ENCODE measurements at regions not wholly inside any gene's neighbourhood (a gene's known extent, or its start where the extent isn't known, plus 50 kb on each side); places are given as distances from the start of the nearest gene placed in this dataset.
"Not testable (repeated sequence)": the region's sequence is repeated elsewhere in the genome, so short reads cannot be mapped to it uniquely, and the experiment has no call there.

GRCh38 chr12:4154672-4155225 lies 118.8 kb upstream of the CCND2 start:
- no peak for DNase-seq

GRCh38 chr12:4153343-4153892 lies 120.1 kb upstream of the CCND2 start:
- no peak for DNase-seq

DNA sequence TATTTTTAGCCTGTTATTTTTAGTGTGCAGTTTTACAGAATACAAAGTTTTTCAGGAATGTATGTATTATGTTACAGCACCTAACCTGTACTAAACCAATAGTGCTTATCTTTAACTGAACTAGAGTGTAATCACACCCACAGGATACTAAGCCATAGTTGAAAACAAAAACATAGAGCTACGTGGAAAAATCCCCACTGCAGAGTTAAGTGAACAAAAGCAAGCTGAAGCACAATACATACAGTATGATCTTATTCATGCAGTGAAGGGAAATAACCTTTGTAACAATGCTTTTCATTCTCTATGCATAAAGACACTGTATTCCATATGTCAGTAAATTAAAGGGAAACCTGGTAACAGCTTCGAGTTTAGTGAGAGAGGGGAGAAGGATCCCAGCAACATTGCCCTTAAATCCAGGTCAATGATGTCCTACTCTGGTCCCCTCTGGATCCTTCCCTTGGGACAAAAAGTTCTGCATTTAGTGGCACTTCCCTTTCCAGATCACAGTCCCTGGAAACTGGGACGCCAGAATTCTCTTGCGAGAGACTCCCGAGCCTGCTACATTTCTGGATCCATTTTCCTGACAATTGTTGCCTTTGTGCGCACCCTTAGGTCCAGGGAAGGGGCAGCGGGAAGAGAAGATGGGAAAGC lies 121.3 kb upstream of the CCND2 start:
- DNase-seq = no peak

GRCh38 chr12:4151362-4152121 lies 122.0 kb upstream of the CCND2 start:
- DNase-seq = no peak

GRCh38 chr12:4150355-4150754 lies 123.2 kb upstream of the CCND2 start:
- not testable (repeated sequence) for DNase-seq

GRCh38 chr12:4148418-4149056 lies 125.0 kb upstream of the CCND2 start:
- no peak for DNase-seq

DNA sequence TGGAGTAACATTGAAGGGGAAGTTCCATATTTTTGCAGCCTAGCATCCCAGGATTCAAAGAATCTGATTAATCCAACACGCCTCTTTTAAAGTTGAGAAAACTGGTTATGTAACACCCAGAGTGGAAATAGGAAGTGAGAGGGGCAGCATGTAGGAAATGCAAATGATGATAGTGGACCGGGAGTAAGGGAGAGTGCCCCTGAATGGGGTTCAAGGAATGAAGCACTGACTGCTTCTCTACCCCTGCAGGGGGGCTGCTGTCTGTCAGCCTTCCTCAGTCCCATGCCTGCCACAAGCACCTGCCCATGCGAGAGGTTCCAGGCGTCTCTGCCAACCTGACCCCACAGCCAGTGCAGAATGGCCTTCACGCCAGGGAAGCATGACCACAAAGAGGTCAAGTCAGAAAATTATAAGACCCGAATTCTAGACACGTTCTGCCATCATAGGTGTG lies 126.5 kb upstream of the CCND2 start:
- DNase-seq = no peak

DNA sequence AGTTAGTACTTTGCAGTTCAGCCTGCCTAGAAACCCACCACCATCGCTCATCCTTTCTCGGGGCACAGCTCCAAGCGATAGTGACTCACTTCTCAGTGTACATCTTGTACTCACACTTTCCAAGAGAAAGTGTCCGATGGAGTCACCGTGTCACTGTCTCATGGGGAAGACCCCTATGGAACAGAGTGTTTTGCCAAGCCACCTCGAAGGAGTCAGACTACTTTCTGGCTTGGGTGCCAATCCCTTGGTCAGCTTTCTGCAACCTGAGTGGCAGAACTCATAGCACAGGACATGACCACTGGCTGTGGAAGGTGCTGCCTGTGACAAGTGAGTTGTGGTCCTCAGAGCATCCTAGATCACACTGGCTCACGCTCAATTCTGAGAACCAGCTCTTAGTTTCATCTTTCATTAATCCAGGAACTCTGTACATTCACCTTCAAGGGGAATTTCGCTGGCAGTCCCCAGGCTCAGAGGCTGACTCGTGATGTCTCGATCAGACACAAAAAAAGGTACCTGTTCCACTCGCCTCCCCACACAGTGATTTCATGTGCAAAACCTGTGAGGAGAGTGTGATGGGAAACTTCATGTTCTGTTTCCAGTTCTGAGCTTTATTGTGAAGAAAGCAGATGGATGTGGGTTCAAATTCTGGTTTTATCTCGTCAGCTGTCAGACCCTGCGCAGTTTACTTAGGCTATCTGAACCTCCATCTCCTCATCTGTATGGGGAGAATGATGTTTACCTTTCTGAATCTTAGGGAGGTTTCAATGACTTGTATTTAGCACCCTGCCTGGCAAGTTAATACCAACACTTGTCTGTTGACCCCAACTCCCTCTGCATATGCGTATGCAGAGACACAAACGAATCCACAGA lies 127.3 kb upstream of the CCND2 start:
- DNase-seq = no peak

GRCh38 chr12:4144676-4145075 lies 128.9 kb upstream of the CCND2 start:
- DNase-seq = no peak

GRCh38 chr12:4143896-4144295 lies 129.7 kb upstream of the CCND2 start:
- DNase-seq = no peak

GRCh38 chr12:4141348-4142270 lies 132.0 kb upstream of the CCND2 start:
- DNase-seq = no peak

DNA sequence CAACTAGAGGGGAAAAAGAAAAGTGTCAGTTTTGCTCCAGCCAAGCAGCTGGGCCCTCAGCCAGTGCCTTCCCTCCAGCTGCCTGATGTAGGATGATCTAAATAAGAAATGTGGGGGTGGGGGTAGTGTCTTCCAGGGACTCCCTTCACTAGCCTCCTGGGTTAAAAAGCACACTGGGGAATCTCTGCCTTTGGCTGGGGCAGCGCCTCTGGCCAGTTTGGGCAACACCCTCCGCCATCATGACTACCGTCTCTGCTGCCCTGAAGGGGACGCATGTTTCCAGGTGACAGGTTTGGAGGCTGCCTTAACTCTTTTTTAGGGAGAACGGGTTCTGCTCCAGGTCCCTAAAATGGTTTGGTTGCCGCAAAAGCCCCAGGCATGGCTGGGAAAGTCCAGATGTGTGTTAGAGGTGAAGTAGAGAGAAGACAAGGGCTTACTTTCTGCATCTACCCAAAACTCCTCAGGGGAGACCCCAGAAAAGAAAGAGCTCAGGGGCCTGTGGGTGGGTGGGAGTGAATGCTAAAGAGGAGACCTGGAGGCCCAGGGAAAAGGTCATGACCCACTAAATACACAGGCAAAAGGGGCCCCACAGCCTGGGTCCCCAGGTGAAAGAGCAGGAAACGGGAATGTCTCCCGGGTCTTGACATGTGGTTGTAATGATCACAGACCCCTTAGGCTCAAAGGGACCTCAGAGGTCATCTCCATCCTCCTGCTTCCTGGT lies 132.8 kb upstream of the CCND2 start:
- DNase-seq = no peak

GRCh38 chr12:4139191-4139590 lies 134.4 kb upstream of the CCND2 start:
- DNase-seq = no peak

DNA sequence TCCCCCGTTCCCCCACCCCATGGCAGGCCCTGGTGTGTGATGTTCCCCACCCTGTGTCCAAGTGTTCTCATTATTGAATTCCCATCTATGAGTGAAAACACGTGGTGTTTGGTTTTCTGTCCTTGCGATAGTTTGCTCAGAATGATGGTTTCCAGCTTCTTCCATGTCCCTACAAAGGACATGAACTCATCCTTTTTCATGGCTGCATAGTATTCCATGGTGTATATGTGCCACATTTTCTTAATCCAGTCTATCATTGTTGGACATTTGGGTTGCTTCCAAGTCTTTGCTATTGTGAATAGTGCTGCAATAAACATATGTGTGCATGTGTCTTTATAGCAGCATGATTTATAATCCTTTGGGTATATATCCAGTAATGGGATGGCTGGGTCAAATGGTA lies 135.0 kb upstream of the CCND2 start:
- not testable (repeated sequence) for DNase-seq

DNA sequence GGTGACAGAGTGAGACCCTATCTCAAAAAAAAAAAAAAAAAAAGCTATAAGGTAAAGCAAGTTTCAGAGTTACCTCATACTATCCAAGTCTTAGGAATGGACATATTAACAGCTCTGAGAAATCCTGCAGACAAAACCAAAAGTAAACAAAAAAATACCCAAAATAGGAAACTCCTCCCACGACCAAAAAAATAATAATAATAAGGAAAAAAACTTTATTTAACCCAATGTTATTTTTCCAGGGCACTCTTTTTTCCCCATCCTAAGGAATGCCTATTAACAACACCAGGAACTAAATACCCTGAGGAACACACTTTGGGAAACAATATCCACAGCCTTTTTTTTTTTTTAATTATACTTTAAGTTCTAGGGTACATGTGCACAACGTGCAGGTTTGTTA lies 135.5 kb upstream of the CCND2 start:
- no peak for DNase-seq

DNA sequence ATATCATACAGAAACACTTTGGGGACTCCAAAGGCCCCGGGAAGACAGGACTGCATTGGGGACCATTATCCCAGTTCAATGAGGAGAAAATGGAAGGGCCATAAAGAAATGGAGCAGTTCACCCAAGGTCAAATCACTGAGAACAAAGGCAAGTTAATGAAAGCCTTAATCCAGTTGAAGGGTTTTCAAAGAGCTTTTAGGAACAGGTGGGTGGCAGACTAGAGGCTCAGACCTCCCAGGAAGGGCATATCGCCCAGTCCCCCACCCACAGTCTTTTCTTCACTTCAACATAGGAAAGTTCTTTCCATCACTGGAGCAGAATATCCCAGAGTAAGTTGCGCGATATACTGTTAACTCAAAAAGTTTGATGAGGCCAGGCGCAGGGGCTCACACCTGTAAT lies 136.1 kb upstream of the CCND2 start:
- no peak for DNase-seq

GRCh38 chr12:4137015-4137414 lies 136.5 kb upstream of the CCND2 start:
- no peak for DNase-seq

GRCh38 chr12:4135919-4136605 lies 137.5 kb upstream of the CCND2 start:
- no peak for DNase-seq

DNA sequence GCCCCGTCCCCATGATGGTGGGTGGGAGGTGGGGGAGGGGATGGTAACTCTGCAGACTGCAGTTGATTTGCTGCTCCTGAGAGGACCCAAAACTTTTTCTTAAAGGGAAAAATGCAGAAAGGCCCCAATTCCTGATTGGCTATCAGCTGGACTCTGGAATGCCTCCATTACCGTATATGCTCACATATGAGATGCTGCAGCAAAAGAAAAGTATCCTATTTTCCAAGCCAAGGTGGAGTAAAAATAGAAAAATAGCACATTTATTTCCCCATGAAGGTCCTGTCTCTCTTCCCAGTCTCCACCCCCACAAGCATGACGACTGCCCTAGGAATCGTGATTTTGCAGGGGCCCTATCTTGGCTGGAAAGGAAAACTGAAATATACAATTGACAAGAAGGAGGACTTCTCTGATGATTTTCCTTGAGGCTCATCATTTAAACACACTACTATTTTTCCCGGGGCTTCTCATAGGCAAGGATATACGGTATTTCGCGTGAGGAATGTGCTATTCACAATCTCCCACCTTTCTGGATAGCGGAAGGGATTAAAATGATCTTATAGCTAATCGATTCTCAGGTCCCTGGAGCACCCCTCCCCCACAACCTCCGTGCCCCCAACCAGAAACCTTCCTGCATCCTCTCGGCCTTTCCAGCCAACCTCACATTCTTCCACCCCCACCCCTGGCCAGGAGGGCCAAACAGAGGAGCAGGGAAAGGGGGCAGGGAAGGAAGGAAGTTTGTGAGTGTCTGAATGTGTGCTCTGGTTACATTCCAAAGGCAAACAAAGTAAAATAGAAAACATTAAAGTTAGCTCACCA lies 138.9 kb upstream of the CCND2 start:
- no peak for DNase-seq
